H9 (cell line): ENCODE measurements at regions not wholly inside any gene's neighbourhood (a gene's known extent, or its start where the extent isn't known, plus 50 kb on each side); places are given as distances from the start of the nearest gene placed in this dataset.
A peak's percentile ranks its signal among the peaks of the same experiment; 100 is the strongest.

Experiments used
- DNase-seq: peaks from one replicate; pipeline ENCODE4 v3.0.0-alpha.2; 2017
- H2AFZ ChIP-seq: one replicate; pipeline ENCODE4 v1.6.1; 2013; ENCODE audit warnings: mild to moderate bottlenecking, low read length, control low read depth, moderate library complexity
- H2AK5ac ChIP-seq: 2 replicates; pipeline ENCODE4 v1.6.1; 2013; ENCODE audit warnings: low read length, control low read depth, mixed read lengths; ENCODE audit not compliant: insufficient read length
- H2BK120ac ChIP-seq: one replicate; pipeline ENCODE4 v1.6.1; 2013; ENCODE audit warnings: low read depth, mild to moderate bottlenecking, low read length, control low read depth, inconsistent platforms; ENCODE audit not compliant: poor library complexity, severe bottlenecking
- H2BK12ac ChIP-seq: 2 replicates; pipeline ENCODE4 v1.6.1; 2013; ENCODE audit warnings: low read length, control low read depth, mixed read lengths, low read depth; ENCODE audit not compliant: insufficient read length
- H2BK15ac ChIP-seq: 2 replicates; pipeline ENCODE4 v1.6.1; 2013; ENCODE audit warnings: low read depth, low read length, control low read depth
- H2BK20ac ChIP-seq: one replicate; pipeline ENCODE4 v1.6.1; 2013; ENCODE audit warnings: low read depth, mild to moderate bottlenecking, low read length, control low read depth, inconsistent platforms; ENCODE audit not compliant: poor library complexity, severe bottlenecking
- H2BK5ac ChIP-seq: 2 replicates; pipeline ENCODE4 v1.6.1; 2013; ENCODE audit warnings: low read length, control low read depth, mixed read lengths; ENCODE audit not compliant: insufficient read length
- H3K14ac ChIP-seq: 2 replicates; pipeline ENCODE4 v1.6.1; 2013; ENCODE audit warnings: low read length, control low read depth; ENCODE audit not compliant: insufficient read depth
- H3K18ac ChIP-seq: 2 replicates; pipeline ENCODE4 v1.6.1; 2013; ENCODE audit warnings: low read depth, mild to moderate bottlenecking, mixed read lengths, low read length, control low read depth; ENCODE audit not compliant: insufficient read length
- H3K23ac ChIP-seq: 2 replicates; pipeline ENCODE4 v1.6.1; 2013; ENCODE audit warnings: low read length, control low read depth, mixed read lengths, low read depth; ENCODE audit not compliant: insufficient read length
- H3K23me2 ChIP-seq: 2 replicates; pipeline ENCODE4 v1.6.1; 2013; ENCODE audit warnings: low read depth, mild to moderate bottlenecking, mixed read lengths, low read length, control low read depth; ENCODE audit not compliant: insufficient read length, poor library complexity, severe bottlenecking
- H3K27ac ChIP-seq: 2 replicates; pipeline ENCODE4 v1.5.1; 2013; ENCODE audit warnings: low read length, control low read depth, mixed read lengths, low read depth; ENCODE audit not compliant: insufficient read length
- H3K27me3 ChIP-seq: 2 replicates; pipeline ENCODE4 v1.6.1; 2013; ENCODE audit warnings: low read length, control low read depth, inconsistent platforms; ENCODE audit not compliant: insufficient read depth
- H3K4ac ChIP-seq: 2 replicates; pipeline ENCODE4 v1.6.1; 2013; ENCODE audit warnings: low read depth, mild to moderate bottlenecking, control low read depth, inconsistent platforms, low read length, moderate library complexity
- H3K4me1 ChIP-seq: 2 replicates; pipeline ENCODE4 v1.6.1; 2013; ENCODE audit warnings: low read length, control low read depth, inconsistent platforms; ENCODE audit not compliant: insufficient read depth
- H3K4me2 ChIP-seq: 2 replicates; pipeline ENCODE4 v1.6.1; 2013; ENCODE audit warnings: low read length, control low read depth, mixed read lengths; ENCODE audit not compliant: insufficient read length, insufficient read depth
- H3K56ac ChIP-seq: 2 replicates; pipeline ENCODE4 v1.6.1; 2013; ENCODE audit warnings: low read depth, mild to moderate bottlenecking, mixed read lengths, low read length, control low read depth; ENCODE audit not compliant: insufficient read length
- H3K79me1 ChIP-seq: 2 replicates; pipeline ENCODE4 v1.6.1; 2013; ENCODE audit warnings: low read depth, mild to moderate bottlenecking, moderate library complexity, low read length, control low read depth, inconsistent platforms; ENCODE audit not compliant: insufficient read depth, poor library complexity, severe bottlenecking
- H3K79me2 ChIP-seq: 2 replicates; pipeline ENCODE4 v1.6.1; 2013; ENCODE audit warnings: low read length, control low read depth, inconsistent platforms; ENCODE audit not compliant: insufficient read depth
- H3K9ac ChIP-seq: 2 replicates; pipeline ENCODE4 v1.6.1; 2013; ENCODE audit warnings: low read length, control low read depth, mixed read lengths; ENCODE audit not compliant: insufficient read length; ENCODE audit errors: extremely low read depth
- H3K9me3 ChIP-seq: one replicate; pipeline ENCODE4 v1.6.1; 2013; ENCODE audit warnings: low read depth, low read length, inconsistent platforms; ENCODE audit not compliant: control insufficient read depth
- H3T11ph ChIP-seq: one replicate; pipeline ENCODE4 v1.6.1; 2013; ENCODE audit warnings: mild to moderate bottlenecking, low read length, control low read depth, inconsistent platforms
- H4K20me1 ChIP-seq: one replicate; pipeline ENCODE4 v1.6.1; 2013; ENCODE audit not compliant: control insufficient read depth, insufficient read length, insufficient read depth
- H4K5ac ChIP-seq: 2 replicates; pipeline ENCODE4 v1.6.1; 2013; ENCODE audit warnings: low read depth, mild to moderate bottlenecking, mixed read lengths, low read length, control low read depth; ENCODE audit not compliant: insufficient read length
- H4K8ac ChIP-seq: replicated peaks from 2 replicates; pipeline ENCODE4 v1.6.1; 2013; ENCODE audit warnings: low read length, control low read depth, mixed read lengths, low read depth; ENCODE audit not compliant: insufficient read length
- H4K91ac ChIP-seq: 2 replicates; pipeline ENCODE4 v1.6.1; 2013; ENCODE audit warnings: low read depth, mild to moderate bottlenecking, moderate library complexity, mixed read lengths, low read length, control low read depth; ENCODE audit not compliant: insufficient read length
- H3K27ac Mint-ChIP-seq, 3 experiments: 2 replicates in 2 of 3; 3 replicates in 1 of 3; pipeline ENCODE4 v1.8.0; 2020 to 2021; ENCODE audit warnings: mixed read lengths in 3 of 3, mild to moderate bottlenecking in 1 of 3, moderate library complexity in 1 of 3
- H3K27me3 Mint-ChIP-seq: 2 replicates; pipeline ENCODE4 v1.8.0; 2021; ENCODE audit warnings: low read depth, mild to moderate bottlenecking, moderate library complexity, mixed read lengths
- H3K36me3 Mint-ChIP-seq, 3 experiments: 2 replicates in 2 of 3; 3 replicates in 1 of 3; pipeline ENCODE4 v1.8.0; 2020 to 2021; ENCODE audit warnings: low read depth in 3 of 3, mixed read lengths in 3 of 3; ENCODE audit not compliant: insufficient read depth in 1 of 3
- H3K4me1 Mint-ChIP-seq, 2 experiments: 2 replicates each; pipeline ENCODE4 v1.8.0; 2020; ENCODE audit warnings: mixed read lengths in 2 of 2
- H3K4me3 Mint-ChIP-seq, 2 experiments: 2 replicates in 1 of 2; 3 replicates in 1 of 2; pipeline ENCODE4 v1.8.0; 2020 to 2021; ENCODE audit warnings: mild to moderate bottlenecking in 2 of 2, mixed read lengths in 2 of 2, moderate library complexity in 1 of 2
- H3K9me3 Mint-ChIP-seq, 2 experiments: 2 replicates in 1 of 2; 3 replicates in 1 of 2; pipeline ENCODE4 v1.8.0; 2020; ENCODE audit warnings: mild to moderate bottlenecking in 2 of 2, mixed read lengths in 2 of 2, moderate library complexity in 1 of 2
- WGBS: extraction: QIAGEN DNeasy Blood & Tissue Kit; methylation state at CpG from one replicate; pipeline ENCODE4 v1.1.7; 2013; ENCODE audit warnings: missing lambda C conversion rate, low lambda C conversion rate, mixed read lengths; ENCODE audit not compliant: insufficient read length; ENCODE audit errors: extremely low coverage; 5-methylcytosine and 5-hydroxymethylcytosine counted together
- TF ChIP-seq, protein P1 (sequence below): fragments of 200-600 bp; sonication (generic); conservative IDR thresholded peaks from 3 replicates; pipeline ENCODE4 v1.8.0; 2021; ENCODE audit warnings: antibody characterized with exemption, mild to moderate bottlenecking

DNA sequence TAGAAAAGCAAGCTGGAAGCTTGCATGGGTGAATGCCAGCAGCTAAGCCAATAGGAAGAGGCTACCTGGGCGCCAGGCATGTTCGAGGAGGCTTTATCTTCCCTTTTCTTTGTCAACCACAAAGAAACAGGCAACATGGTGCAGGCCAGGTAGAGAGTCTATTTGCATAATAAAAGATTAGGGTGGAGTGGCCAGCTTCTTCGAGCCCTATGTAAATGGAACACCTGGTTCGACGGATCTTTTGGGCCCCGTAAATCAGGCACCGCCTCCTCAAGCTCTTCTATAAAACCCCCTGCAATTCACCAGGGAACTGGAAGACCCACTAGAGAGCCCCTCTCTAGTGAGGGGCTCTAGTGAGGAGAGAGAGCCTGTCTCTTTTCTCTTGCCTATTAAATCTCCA is 1106.2 kb upstream of the CELF2 start:
- no peak overlapping the region for H3K18ac ChIP-seq
- H3K36me3 Mint-ChIP-seq, result peaks cover 5 to 36% (median 14%) of the 10 kb centered on the region in 3 experiments
- no peaks in the 10 kb centered on the region for H3K79me2 ChIP-seq
- no peak overlapping the region for H2AFZ ChIP-seq
- H3K27ac ChIP-seq, result peak overlapping the region; percentile 2
- H2BK5ac ChIP-seq, result no peak overlapping the region
- no peak overlapping the region for H3K23ac ChIP-seq
- peaks cover 4% of the 10 kb centered on the region; the same call in 1 of the 2 replicates for H3K4me1 ChIP-seq
- DNase-seq, result peak; percentile 85
- H3K4me1 Mint-ChIP-seq, result peaks cover 26 to 28% of the 10 kb centered on the region in 2 experiments
- H3K56ac ChIP-seq, result no peak overlapping the region
- no peak overlapping the region for H3K9ac ChIP-seq
- no peak overlapping the region for H2AK5ac ChIP-seq
- peak overlapping the region in 2 of 3 experiments; percentile 93; a peak in 4 of 7 replicates for H3K27ac Mint-ChIP-seq
- no peak overlapping the region for H3T11ph ChIP-seq
- no peak overlapping the region for H3K4ac ChIP-seq
- no peak overlapping the region for H2BK12ac ChIP-seq
- no peak overlapping the region for H3K14ac ChIP-seq
- WGBS, result no CpG with 5 or more reads among the region's 7 CpGs
- TF ChIP-seq, protein P1, sequence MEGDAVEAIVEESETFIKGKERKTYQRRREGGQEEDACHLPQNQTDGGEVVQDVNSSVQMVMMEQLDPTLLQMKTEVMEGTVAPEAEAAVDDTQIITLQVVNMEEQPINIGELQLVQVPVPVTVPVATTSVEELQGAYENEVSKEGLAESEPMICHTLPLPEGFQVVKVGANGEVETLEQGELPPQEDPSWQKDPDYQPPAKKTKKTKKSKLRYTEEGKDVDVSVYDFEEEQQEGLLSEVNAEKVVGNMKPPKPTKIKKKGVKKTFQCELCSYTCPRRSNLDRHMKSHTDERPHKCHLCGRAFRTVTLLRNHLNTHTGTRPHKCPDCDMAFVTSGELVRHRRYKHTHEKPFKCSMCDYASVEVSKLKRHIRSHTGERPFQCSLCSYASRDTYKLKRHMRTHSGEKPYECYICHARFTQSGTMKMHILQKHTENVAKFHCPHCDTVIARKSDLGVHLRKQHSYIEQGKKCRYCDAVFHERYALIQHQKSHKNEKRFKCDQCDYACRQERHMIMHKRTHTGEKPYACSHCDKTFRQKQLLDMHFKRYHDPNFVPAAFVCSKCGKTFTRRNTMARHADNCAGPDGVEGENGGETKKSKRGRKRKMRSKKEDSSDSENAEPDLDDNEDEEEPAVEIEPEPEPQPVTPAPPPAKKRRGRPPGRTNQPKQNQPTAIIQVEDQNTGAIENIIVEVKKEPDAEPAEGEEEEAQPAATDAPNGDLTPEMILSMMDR, result no peak
- H4K5ac ChIP-seq, result no peak overlapping the region
- no peak overlapping the region for H3K4me2 ChIP-seq
- H4K91ac ChIP-seq, result no peak overlapping the region
- H3K27me3 Mint-ChIP-seq, result no peaks in the 10 kb centered on the region
- no peak overlapping the region for H3K4me3 Mint-ChIP-seq
- no peak overlapping the region for H2BK20ac ChIP-seq
- H3K23me2 ChIP-seq, result no peaks in the 10 kb centered on the region
- no peaks in the 10 kb centered on the region for H4K20me1 ChIP-seq
- H4K8ac ChIP-seq, result no peak overlapping the region
- H2BK15ac ChIP-seq, result no peak overlapping the region
- no peak overlapping the region for H2BK120ac ChIP-seq
- H3K27me3 ChIP-seq, result no peaks in the 10 kb centered on the region
- no peaks in the 10 kb centered on the region for H3K79me1 ChIP-seq
- H3K9me3 ChIP-seq, result no peaks in the 10 kb centered on the region
- H3K9me3 Mint-ChIP-seq, result peaks cover 7 to 17% of the 10 kb centered on the region in 2 experiments
